PC-3 (cell line): ENCODE measurements at regions not wholly inside any gene's neighbourhood (a gene's known extent, or its start where the extent isn't known, plus 50 kb on each side); places are given as distances from the start of the nearest gene placed in this dataset.

Experiments used
- ATAC-seq: fragments of 200-7000 bp; cut with Tn5 transposase; 2 replicates; pipeline ENCODE4 v1.9.1; 2020; ENCODE audit warnings: mild to moderate bottlenecking, moderate library complexity
- BruUV-seq: library from RNA; stranded (reverse); fragments of 400-500 nt; replicated peaks from 2 replicates; lab custom pipeline; 2021; lab: Mats Ljungman, UMichigan
- CTCF ChIA-PET: fragments of 300-600 bp; sonication (Branson Sonifier 250); formaldehyde crosslinking; loops from one replicate; lab custom pipeline; 2022; ENCODE audit warnings: antibody characterized with exemption; lab: Charles Lee
- POLR2A ChIA-PET: fragments of 300-600 bp; sonication (Branson Sonifier 250); formaldehyde crosslinking; loops from one replicate; lab custom pipeline; 2022; ENCODE audit warnings: antibody characterized with exemption; ENCODE audit not compliant: unreplicated experiment; lab: Charles Lee
- DNase-seq: peaks from one replicate; pipeline ENCODE4 v3.0.0-alpha.2; 2015
- H2AFZ ChIP-seq: fragments of 300-600 bp; sonication (generic); 2 replicates; pipeline ENCODE4 v1.6.0; 2016; ENCODE audit warnings: antibody characterized with exemption, low read length
- H3F3A ChIP-seq: fragments of 300-600 bp; sonication (generic); one replicate; pipeline ENCODE4 v1.6.0; 2017; ENCODE audit warnings: antibody characterized with exemption, low read length, control low read depth, mild to moderate bottlenecking; ENCODE audit not compliant: unreplicated experiment
- H3K27ac ChIP-seq: fragments of 300-600 bp; sonication (generic); 2 replicates; pipeline ENCODE4 v1.5.1; 2016; ENCODE audit warnings: mild to moderate bottlenecking, low read length
- H3K27me3 ChIP-seq: fragments of 300-600 bp; sonication (generic); 2 replicates; pipeline ENCODE4 v1.6.1; 2016; ENCODE audit warnings: low read length, mixed read lengths
- H3K36me3 ChIP-seq: fragments of 300-600 bp; sonication (generic); 2 replicates; pipeline ENCODE4 v1.6.1; 2016; ENCODE audit warnings: low read depth, mixed run types, low read length, mixed read lengths
- H3K4me1 ChIP-seq: fragments of 300-600 bp; sonication (generic); 2 replicates; pipeline ENCODE4 v1.5.1; 2016; ENCODE audit warnings: low read length; ENCODE audit not compliant: insufficient read depth
- H3K4me2 ChIP-seq: fragments of 300-600 bp; sonication (generic); 2 replicates; pipeline ENCODE4 v1.6.0; 2016; ENCODE audit warnings: low read length
- H3K4me3 ChIP-seq: fragments of 300-600 bp; sonication (generic); 2 replicates; pipeline ENCODE4 v1.5.1; 2016; ENCODE audit warnings: mild to moderate bottlenecking, low read length, mixed read lengths
- H3K79me2 ChIP-seq: fragments of 300-600 bp; sonication (generic); 2 replicates; pipeline ENCODE4 v1.6.1; 2017; ENCODE audit warnings: low read length, mixed read lengths
- H3K9ac ChIP-seq: fragments of 300-600 bp; sonication (generic); 2 replicates; pipeline ENCODE4 v1.6.0; 2016; ENCODE audit warnings: mild to moderate bottlenecking, low read length
- H3K9me2 ChIP-seq: fragments of 300-600 bp; sonication (generic); replicated peaks from 2 replicates; pipeline ENCODE4 v1.6.1; 2016; ENCODE audit warnings: mixed run types, low read length, mixed read lengths
- H3K9me3 ChIP-seq: fragments of 300-600 bp; sonication (generic); 2 replicates; pipeline ENCODE4 v1.6.1; 2016; ENCODE audit warnings: low read length, mixed read lengths
- H4K20me1 ChIP-seq: fragments of 300-600 bp; sonication (generic); 2 replicates; pipeline ENCODE4 v1.6.1; 2016; ENCODE audit warnings: low read length, mixed read lengths
- EZH2 ChIP-seq: fragments of 300-600 bp; sonication (generic); IDR thresholded peaks from one replicate; pipeline ENCODE4 v1.6.1; 2017; ENCODE audit warnings: antibody characterized with exemption, mild to moderate bottlenecking, low read length; ENCODE audit not compliant: unreplicated experiment
- EZH2phosphoT487 ChIP-seq: fragments of 300-600 bp; sonication (generic); IDR thresholded peaks from 2 replicates; pipeline ENCODE4 v1.6.1; 2018; ENCODE audit warnings: mild to moderate bottlenecking, antibody characterized with exemption, low read length, borderline replicate concordance
- intact Hi-C: fragments of 100-400 bp; cut with micrococcal nuclease; formaldehyde crosslinking; loops from 2 replicates; pipeline ENCODE4 v1.9.0; 2023
- TF ChIP-seq, protein P1 (sequence below): fragments of 300-600 bp; sonication (generic); conservative IDR thresholded peaks from 2 replicates; pipeline ENCODE4 v1.5.1; 2017; ENCODE audit warnings: antibody characterized with exemption, low read depth, mild to moderate bottlenecking, low read length

DNA sequence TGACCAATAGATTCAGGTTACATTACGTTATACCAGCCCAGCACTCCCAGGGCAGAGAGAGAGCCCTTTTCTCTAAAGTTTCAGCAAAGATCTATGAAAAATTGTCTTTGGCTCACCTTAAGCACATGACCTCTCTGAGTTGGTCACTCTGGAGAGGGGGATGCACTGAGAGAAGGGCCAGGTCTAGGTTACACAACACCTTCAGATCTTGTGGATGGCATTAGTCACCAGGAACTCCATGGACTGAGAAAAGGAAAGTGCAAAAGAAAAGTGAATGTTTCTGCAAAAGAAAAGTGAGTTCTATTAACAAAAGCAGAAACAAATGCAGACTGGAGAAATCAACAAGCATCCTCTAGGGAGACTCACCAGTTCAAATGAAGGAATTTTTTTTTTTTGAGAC lies 253.3 kb upstream of the SALL1 start:
- Histone ChIP-seq H3K27ac (no peak overlapping the region), H3K4me2 (no peak overlapping the region), H3F3A (no peaks in the 10 kb centered on the region), H4K20me1 (no peaks in the 10 kb centered on the region), H3K27me3 (no peaks in the 10 kb centered on the region), H3K79me2 (no peaks in the 10 kb centered on the region), H3K36me3 (no peaks in the 10 kb centered on the region), H3K9me2 (no peaks in the 10 kb centered on the region), H3K9ac (no peak overlapping the region), H3K4me1 (no peaks in the 10 kb centered on the region), H3K4me3 (no peak overlapping the region), H2AFZ (no peak overlapping the region), H3K9me3 (no peaks in the 10 kb centered on the region)
- ChIA-PET POLR2A (no interaction called here), CTCF (no interaction called here)
- intact Hi-C loops, result no loop called here
- ATAC-seq (no peak), DNase-seq (no peak)
- TF ChIP-seq, protein P1, sequence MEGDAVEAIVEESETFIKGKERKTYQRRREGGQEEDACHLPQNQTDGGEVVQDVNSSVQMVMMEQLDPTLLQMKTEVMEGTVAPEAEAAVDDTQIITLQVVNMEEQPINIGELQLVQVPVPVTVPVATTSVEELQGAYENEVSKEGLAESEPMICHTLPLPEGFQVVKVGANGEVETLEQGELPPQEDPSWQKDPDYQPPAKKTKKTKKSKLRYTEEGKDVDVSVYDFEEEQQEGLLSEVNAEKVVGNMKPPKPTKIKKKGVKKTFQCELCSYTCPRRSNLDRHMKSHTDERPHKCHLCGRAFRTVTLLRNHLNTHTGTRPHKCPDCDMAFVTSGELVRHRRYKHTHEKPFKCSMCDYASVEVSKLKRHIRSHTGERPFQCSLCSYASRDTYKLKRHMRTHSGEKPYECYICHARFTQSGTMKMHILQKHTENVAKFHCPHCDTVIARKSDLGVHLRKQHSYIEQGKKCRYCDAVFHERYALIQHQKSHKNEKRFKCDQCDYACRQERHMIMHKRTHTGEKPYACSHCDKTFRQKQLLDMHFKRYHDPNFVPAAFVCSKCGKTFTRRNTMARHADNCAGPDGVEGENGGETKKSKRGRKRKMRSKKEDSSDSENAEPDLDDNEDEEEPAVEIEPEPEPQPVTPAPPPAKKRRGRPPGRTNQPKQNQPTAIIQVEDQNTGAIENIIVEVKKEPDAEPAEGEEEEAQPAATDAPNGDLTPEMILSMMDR, result no peak
- no peak for TF ChIP-seq EZH2
- no peak for TF ChIP-seq EZH2phosphoT487
- no TSS peak for BruUV-seq

DNA sequence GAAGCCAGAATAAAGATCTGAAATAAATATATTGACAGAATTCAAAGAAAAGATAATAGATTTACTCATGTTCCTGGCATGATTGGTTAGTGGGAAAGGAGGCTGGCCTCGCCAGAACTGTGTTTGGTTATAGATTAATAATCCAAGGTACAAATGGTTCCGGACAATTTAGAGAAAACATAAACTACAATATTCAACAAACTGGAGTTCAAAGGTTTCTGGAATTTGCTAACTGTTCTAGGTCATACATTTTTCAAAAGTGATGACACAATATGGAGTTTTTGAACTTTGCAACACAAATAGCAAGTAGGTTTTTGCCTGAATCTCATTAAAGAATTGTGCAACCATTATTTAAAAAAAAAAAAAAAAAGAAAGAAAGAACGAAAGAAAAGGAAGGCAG lies 251.7 kb upstream of the SALL1 start:
- Histone ChIP-seq H4K20me1 (no peaks in the 10 kb centered on the region), H3F3A (no peaks in the 10 kb centered on the region), H3K27ac (no peak overlapping the region), H3K9ac (no peak overlapping the region), H3K36me3 (no peaks in the 10 kb centered on the region), H3K27me3 (no peaks in the 10 kb centered on the region), H3K9me3 (no peaks in the 10 kb centered on the region), H3K4me2 (no peak overlapping the region), H3K79me2 (no peaks in the 10 kb centered on the region), H3K9me2 (no peaks in the 10 kb centered on the region), H2AFZ (no peak overlapping the region), H3K4me1 (no peaks in the 10 kb centered on the region), H3K4me3 (no peak overlapping the region)
- TF ChIP-seq, protein P1, result no peak
- no peak for TF ChIP-seq EZH2phosphoT487
- no peak for TF ChIP-seq EZH2
- ChIA-PET CTCF (no interaction called here), POLR2A (no interaction called here)
- DNase-seq, result no peak
- ATAC-seq, result no peak
- intact Hi-C loops, result no loop called here
- BruUV-seq, result no TSS peak

DNA sequence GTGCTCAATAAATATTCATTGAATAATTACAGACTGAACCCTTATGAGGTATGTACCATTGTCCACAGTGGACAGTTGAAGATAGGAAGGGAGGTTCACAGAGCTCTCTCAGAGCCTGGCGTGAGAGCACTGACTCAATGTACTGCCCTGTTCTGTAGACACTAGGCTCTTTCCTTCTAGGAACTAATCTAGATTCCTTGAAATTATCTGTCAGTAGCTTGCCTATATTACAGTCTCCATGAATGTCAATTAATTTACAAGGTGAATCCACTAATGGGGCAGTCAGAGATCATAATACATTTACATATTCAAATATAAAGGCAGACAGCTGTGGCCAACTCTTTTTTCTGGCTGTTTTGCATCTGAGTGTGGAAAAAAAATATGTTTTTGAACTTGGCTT lies 251.2 kb upstream of the SALL1 start:
- ChIA-PET POLR2A (no interaction called here), CTCF (no interaction called here)
- Histone ChIP-seq H3K36me3 (no peaks in the 10 kb centered on the region), H3K9me3 (no peaks in the 10 kb centered on the region), H3K9me2 (no peaks in the 10 kb centered on the region), H3K4me3 (no peak overlapping the region), H3K79me2 (no peaks in the 10 kb centered on the region), H3K27ac (no peak overlapping the region), H3K9ac (no peak overlapping the region), H3K4me1 (no peaks in the 10 kb centered on the region), H4K20me1 (no peaks in the 10 kb centered on the region), H3K4me2 (no peak overlapping the region), H2AFZ (no peak overlapping the region), H3F3A (no peaks in the 10 kb centered on the region), H3K27me3 (no peaks in the 10 kb centered on the region)
- intact Hi-C loops, result no loop called here
- TF ChIP-seq, protein P1, result no peak
- TF ChIP-seq EZH2, result no peak
- TF ChIP-seq EZH2phosphoT487, result no peak
- no peak for DNase-seq
- no peak for ATAC-seq
- BruUV-seq, result no TSS peak
